ENCODE measurements at regions not wholly inside any gene's neighbourhood (a gene's known extent, or its start where the extent isn't known, plus 50 kb on each side); places are given as distances from the start of the nearest gene placed in this dataset.

DNA sequence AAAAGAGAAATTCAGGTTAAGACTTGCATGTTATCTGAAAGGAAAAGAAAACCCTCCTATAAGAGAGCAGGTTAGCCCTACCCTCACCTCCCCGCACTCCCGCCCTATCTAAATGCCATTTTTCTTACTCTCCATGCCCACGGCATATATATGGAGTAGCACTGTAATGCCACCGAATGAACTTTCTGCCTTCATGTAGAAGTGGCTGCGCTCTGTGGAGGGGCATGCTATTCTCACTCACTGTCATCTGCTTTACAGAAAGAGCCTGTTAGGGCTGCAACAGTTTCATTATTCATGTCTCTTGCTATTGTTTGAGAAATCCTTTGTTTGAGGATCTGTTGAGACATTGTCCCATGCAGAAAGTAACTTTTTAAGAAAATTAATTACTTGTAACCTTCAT lies 1190.6 kb downstream of the SORCS1 start:
- H3K27me3 ChIP-seq (ENCODE audit: insufficient read depth, low read length): no peaks in the 10 kb centered on the region
- no peaks in the 10 kb centered on the region for H3K4me1 ChIP-seq (ENCODE audit: insufficient read depth, low read length)
- no peak for DNase-seq (ENCODE audit: insufficient read length, low spot score, missing footprints)
- no peaks in the 10 kb centered on the region for H4K20me1 ChIP-seq (ENCODE audit: insufficient read depth, low read length)
- no peaks in the 10 kb centered on the region for H3K79me2 ChIP-seq (ENCODE audit: insufficient read depth, low read length)
- H2AFZ ChIP-seq (ENCODE audit: low read length): no peak overlapping the region
- H3K36me3 ChIP-seq (ENCODE audit: insufficient read depth, low read length): no peaks in the 10 kb centered on the region
- H3K27ac ChIP-seq (ENCODE audit: low read depth, low read length): no peak overlapping the region
- H3K9me3 ChIP-seq (ENCODE audit: low read depth, low read length): no peaks in the 10 kb centered on the region
- H3K4me3 ChIP-seq (ENCODE audit: insufficient read depth, low read length): no peak overlapping the region
- no peak overlapping the region for H3K4me2 ChIP-seq (ENCODE audit: insufficient read depth, low read length)
- TF ChIP-seq, protein P1, sequence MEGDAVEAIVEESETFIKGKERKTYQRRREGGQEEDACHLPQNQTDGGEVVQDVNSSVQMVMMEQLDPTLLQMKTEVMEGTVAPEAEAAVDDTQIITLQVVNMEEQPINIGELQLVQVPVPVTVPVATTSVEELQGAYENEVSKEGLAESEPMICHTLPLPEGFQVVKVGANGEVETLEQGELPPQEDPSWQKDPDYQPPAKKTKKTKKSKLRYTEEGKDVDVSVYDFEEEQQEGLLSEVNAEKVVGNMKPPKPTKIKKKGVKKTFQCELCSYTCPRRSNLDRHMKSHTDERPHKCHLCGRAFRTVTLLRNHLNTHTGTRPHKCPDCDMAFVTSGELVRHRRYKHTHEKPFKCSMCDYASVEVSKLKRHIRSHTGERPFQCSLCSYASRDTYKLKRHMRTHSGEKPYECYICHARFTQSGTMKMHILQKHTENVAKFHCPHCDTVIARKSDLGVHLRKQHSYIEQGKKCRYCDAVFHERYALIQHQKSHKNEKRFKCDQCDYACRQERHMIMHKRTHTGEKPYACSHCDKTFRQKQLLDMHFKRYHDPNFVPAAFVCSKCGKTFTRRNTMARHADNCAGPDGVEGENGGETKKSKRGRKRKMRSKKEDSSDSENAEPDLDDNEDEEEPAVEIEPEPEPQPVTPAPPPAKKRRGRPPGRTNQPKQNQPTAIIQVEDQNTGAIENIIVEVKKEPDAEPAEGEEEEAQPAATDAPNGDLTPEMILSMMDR (IDR thresholded peaks at IDR 0.05; ENCODE audit: extremely low read depth, low read depth, low read length): no peak

DNA sequence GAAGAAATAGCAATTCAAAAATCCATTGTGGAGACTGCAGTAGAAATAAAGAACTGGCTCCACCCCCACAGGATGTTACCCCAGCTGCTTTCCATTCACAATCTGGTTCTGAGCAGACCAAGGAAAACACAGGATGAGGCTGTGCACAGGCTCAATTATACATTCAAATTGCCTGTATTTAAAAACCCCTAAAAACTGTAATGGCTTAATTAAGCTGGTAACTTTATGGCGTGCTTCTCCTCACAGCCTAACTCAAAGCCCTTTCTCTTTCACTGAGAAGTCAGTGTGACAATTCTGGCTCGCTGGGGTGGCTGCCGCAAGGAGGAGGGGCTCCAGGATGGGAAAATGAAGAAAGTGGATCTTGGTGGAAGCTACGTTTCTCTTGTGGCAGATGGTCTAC lies 1191.1 kb downstream of the SORCS1 start:
- Histone ChIP-seq H4K20me1 (ENCODE audit: insufficient read depth, low read length) (no peaks in the 10 kb centered on the region), H3K4me2 (ENCODE audit: insufficient read depth, low read length) (no peak overlapping the region), H2AFZ (ENCODE audit: low read length) (no peak overlapping the region), H3K4me1 (ENCODE audit: insufficient read depth, low read length) (no peaks in the 10 kb centered on the region), H3K79me2 (ENCODE audit: insufficient read depth, low read length) (no peaks in the 10 kb centered on the region), H3K4me3 (ENCODE audit: insufficient read depth, low read length) (no peak overlapping the region), H3K27me3 (ENCODE audit: insufficient read depth, low read length) (no peaks in the 10 kb centered on the region), H3K9me3 (ENCODE audit: low read depth, low read length) (no peaks in the 10 kb centered on the region), H3K27ac (ENCODE audit: low read depth, low read length) (no peak overlapping the region), H3K36me3 (ENCODE audit: insufficient read depth, low read length) (no peaks in the 10 kb centered on the region)
- DNase-seq (ENCODE audit: insufficient read length, low spot score, missing footprints): no peak
- TF ChIP-seq, protein P1 (IDR thresholded peaks at IDR 0.05; ENCODE audit: extremely low read depth, low read depth, low read length): no peak

DNA sequence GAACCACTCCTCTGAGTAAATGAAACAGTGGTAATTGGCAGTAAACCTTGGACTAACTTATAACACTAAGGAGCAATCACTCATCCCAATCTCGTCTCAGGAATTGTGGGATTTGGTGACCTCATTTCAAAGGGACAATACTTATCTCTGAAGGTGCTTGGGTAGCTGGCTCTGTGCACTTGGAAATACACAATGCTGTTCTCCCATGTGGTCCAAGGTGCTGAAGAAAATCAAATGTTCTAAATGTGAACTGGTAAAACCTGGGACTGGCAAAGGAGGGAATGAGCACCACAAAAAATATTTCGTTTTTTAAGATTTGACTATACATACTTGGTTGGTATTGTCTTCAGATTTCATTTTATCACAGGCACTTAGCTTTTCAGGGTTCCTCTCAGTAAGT lies 1193.0 kb downstream of the SORCS1 start:
- Histone ChIP-seq H3K9me3 (ENCODE audit: low read depth, low read length) (no peaks in the 10 kb centered on the region), H3K4me3 (ENCODE audit: insufficient read depth, low read length) (no peak overlapping the region), H2AFZ (ENCODE audit: low read length) (no peak overlapping the region), H3K27ac (ENCODE audit: low read depth, low read length) (no peak overlapping the region), H3K79me2 (ENCODE audit: insufficient read depth, low read length) (no peaks in the 10 kb centered on the region), H3K4me1 (ENCODE audit: insufficient read depth, low read length) (no peaks in the 10 kb centered on the region), H3K36me3 (ENCODE audit: insufficient read depth, low read length) (no peaks in the 10 kb centered on the region), H3K27me3 (ENCODE audit: insufficient read depth, low read length) (no peaks in the 10 kb centered on the region), H3K4me2 (ENCODE audit: insufficient read depth, low read length) (no peak overlapping the region), H4K20me1 (ENCODE audit: insufficient read depth, low read length) (no peaks in the 10 kb centered on the region)
- no peak for DNase-seq (ENCODE audit: insufficient read length, low spot score, missing footprints)
- TF ChIP-seq, protein P1 (IDR thresholded peaks at IDR 0.05; ENCODE audit: extremely low read depth, low read depth, low read length): no peak

DNA sequence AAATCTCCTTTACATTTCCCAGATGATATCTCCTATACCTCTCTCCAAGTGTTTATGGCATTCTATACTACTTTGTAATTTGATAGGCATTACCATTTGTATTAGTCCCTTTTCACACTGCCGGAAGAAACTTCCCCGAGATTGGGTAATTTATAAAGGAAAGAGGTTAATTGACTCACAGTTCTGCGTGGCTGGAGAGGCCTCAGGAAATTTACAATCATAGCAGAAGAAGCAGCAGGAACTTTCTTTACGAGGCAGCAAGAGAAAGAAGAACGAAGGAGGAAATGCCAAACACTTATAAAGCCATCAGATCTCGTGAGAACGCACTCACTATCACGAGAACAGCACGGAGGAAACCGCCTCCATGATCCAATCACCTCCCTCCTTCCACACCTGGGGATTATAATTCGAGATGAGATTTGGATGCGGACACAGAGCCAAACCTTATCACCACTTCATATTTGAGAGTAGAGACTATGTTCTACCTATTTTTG lies 1194.6 kb downstream of the SORCS1 start:
- Histone ChIP-seq H3K27me3 (ENCODE audit: insufficient read depth, low read length) (no peaks in the 10 kb centered on the region), H3K36me3 (ENCODE audit: insufficient read depth, low read length) (no peaks in the 10 kb centered on the region), H3K4me2 (ENCODE audit: insufficient read depth, low read length) (no peak overlapping the region), H3K27ac (ENCODE audit: low read depth, low read length) (no peak overlapping the region), H3K4me1 (ENCODE audit: insufficient read depth, low read length) (no peaks in the 10 kb centered on the region), H4K20me1 (ENCODE audit: insufficient read depth, low read length) (no peaks in the 10 kb centered on the region), H3K4me3 (ENCODE audit: insufficient read depth, low read length) (no peak overlapping the region), H2AFZ (ENCODE audit: low read length) (no peak overlapping the region), H3K9me3 (ENCODE audit: low read depth, low read length) (no peaks in the 10 kb centered on the region), H3K79me2 (ENCODE audit: insufficient read depth, low read length) (no peaks in the 10 kb centered on the region)
- TF ChIP-seq, protein P1 (IDR thresholded peaks at IDR 0.05; ENCODE audit: extremely low read depth, low read depth, low read length): no peak
- no peak for DNase-seq (ENCODE audit: insufficient read length, low spot score, missing footprints)
